IPS DF 4.7 (cell line): ENCODE measurements at regions not wholly inside any gene's neighbourhood (a gene's known extent, or its start where the extent isn't known, plus 50 kb on each side); places are given as distances from the start of the nearest gene placed in this dataset.

Experiments used
- DNase-seq: peaks from one replicate; pipeline ENCODE4 v3.0.0-alpha.2; 2013; ENCODE audit warnings: low spot score; ENCODE audit errors: extremely low read depth

- DNase-seq, result no peak
These were observed 73.9 kb downstream of the CASP3 start for GRCh38 chr4:184575306-184575705.

- no peak for DNase-seq
These were observed 74.4 kb downstream of the CASP3 start for GRCh38 chr4:184574861-184575260.

GRCh38 chr4:184573701-184574100 lies 75.5 kb downstream of the CASP3 start:
- DNase-seq, result no peak

- DNase-seq, result no peak
These were observed 80.5 kb downstream of the CASP3 start for GRCh38 chr4:184568770-184569169.

- DNase-seq, result no peak
These were observed 85.6 kb downstream of the CASP3 start for GRCh38 chr4:184563621-184564020.

GRCh38 chr4:184558996-184559395 lies 84.6 kb upstream of the IRF2 start:
- no peak for DNase-seq

GRCh38 chr4:184553891-184554290 lies 79.5 kb upstream of the IRF2 start:
- DNase-seq, result no peak

GRCh38 chr4:184550476-184550875 lies 76.1 kb upstream of the IRF2 start:
- no peak for DNase-seq

- no peak for DNase-seq
These were observed 74.4 kb upstream of the IRF2 start for GRCh38 chr4:184548648-184549341.

- no peak for DNase-seq
These were observed 73.9 kb upstream of the IRF2 start for GRCh38 chr4:184548316-184548647.

- no peak for DNase-seq
These were observed 70.5 kb upstream of the IRF2 start for GRCh38 chr4:184544788-184545409.

GRCh38 chr4:184541907-184542306 lies 67.6 kb upstream of the IRF2 start:
- no peak for DNase-seq

GRCh38 chr4:184540307-184540706 lies 66.0 kb upstream of the IRF2 start:
- DNase-seq, result no peak

GRCh38 chr4:184538023-184538599 lies 63.8 kb upstream of the IRF2 start:
- DNase-seq, result no peak

- peak; percentile 74 for DNase-seq
These were observed 63.1 kb upstream of the IRF2 start for GRCh38 chr4:184537269-184538022.

GRCh38 chr4:184536881-184537248 lies 62.5 kb upstream of the IRF2 start:
- no peak for DNase-seq

GRCh38 chr4:184536065-184536880 lies 61.9 kb upstream of the IRF2 start:
- no peak for DNase-seq

- DNase-seq, result no peak
These were observed 60.4 kb upstream of the IRF2 start for GRCh38 chr4:184534511-184535391.

GRCh38 chr4:184533908-184534307 lies 59.6 kb upstream of the IRF2 start:
- DNase-seq, result no peak

GRCh38 chr4:184531008-184531407 lies 56.7 kb upstream of the IRF2 start:
- DNase-seq, result no peak

GRCh38 chr4:184529283-184529682 lies 54.9 kb upstream of the IRF2 start:
- no peak for DNase-seq
